HG02884 (cell line): ENCODE measurements at regions not wholly inside any gene's neighbourhood (a gene's known extent, or its start where the extent isn't known, plus 50 kb on each side); places are given as distances from the start of the nearest gene placed in this dataset.
"Not testable (repeated sequence)": the region's sequence is repeated elsewhere in the genome, so short reads cannot be mapped to it uniquely, and the experiment has no call there.

Experiments
- ATAC-seq: cut with Tn5 transposase; IDR thresholded peaks from one replicate; pipeline ENCODE4 v1.9.1; 2021; ENCODE audit warnings: mild to moderate bottlenecking, moderate library complexity; ENCODE audit not compliant: unreplicated experiment

DNA sequence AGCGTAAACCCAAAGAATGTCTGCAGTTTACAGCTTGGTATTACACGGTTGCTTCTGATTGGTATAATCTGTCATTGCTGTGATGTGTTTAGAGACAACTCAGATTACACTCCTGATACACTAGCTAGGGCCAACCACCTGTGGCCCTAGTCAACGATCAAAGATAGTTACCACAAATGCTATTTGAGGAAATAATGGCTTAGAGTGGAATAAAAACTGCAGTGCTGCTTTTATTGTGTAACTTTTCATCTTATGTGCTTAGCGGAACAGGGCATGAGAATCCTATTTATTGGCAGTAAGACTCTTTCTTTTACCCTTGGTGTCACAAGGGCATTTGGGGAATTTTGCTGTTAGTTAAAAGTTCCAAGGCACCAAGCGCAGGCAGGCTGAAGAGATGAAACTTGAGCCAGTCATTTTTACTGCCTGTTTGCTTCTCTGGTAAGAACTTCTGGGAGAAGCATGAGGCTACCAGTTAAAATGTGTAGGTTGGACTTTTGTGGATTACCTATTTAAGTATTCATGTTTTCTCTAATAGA lies 363.3 kb downstream of the KCNRG start:
- ATAC-seq, result no peak

DNA sequence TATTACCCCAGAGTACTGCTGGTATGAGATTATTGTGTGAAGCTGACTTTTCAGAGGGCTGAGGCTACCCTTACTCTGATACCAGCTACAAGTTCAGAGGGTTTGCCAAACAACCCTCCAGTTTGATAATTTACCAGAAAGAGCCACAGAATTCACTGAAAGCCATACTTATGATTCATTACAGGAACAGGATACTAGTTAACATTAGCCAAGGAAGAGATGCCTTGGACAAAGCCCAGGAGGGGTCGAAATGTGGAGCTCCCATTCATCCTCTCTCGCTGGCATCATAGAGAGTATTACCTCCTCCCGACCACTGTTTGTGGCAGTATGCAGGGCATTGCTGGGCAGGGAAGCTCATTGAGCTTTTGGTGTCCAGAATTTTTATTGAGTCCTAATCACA lies 364.3 kb downstream of the KCNRG start:
- no peak for ATAC-seq

DNA sequence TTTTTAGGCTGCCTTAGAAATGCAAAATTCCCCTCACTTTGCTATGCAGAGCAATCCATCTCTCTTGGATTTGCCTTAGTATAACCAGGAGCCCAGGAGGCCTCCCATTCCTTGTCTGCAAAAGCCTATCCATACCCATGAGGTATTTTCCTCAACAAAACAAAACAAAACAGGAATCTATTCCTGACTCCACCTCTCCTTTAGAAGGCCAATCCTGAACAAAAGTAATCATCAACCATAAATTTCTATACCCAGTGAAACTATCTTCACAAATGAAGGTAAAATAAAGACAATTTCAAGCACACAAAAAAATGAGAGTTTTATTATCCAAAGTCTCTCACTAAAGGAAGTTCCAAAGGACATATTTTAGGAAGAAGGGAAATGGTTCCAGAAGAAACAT lies 365.7 kb downstream of the KCNRG start:
- ATAC-seq, result no peak

DNA sequence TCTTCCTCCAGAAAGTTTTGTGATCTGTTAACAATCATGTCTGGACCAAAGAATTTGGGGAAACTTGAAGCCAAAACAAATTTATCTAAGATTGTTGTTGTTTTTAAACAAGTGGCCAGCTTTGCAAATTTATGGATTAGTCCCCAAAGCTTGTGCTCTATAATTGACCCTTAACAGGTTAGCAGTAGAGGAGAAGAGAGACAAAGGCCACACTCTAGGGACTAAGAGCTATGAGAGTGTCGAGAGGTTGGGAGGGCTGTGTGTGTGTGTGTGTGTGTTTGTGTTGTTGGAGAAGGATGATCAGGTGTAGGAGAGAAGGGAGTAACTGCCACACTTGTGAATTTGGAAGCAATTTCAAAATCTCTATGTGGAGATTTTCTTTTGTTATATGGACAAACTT lies 367.3 kb downstream of the KCNRG start:
- ATAC-seq, result no peak

DNA sequence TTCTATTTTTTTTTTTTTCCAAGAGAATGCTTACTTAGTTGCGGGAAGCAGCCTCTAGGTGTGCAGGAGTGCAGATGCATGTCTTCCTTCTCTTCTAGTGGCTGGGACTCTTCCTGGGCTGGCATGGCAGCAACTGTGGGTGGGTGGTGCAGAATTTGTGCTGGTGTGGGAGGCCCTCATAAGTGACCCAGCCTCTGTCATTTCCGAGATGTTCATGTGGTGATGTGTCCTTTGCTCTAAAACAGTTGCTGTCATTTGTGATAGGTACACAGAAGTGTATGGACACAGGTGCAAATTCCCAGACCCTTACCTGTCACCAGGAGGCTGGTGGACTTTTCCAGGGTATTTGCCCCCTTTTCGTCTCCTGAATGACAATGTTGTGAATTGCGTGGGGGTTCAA lies 367.7 kb downstream of the KCNRG start:
- ATAC-seq, result no peak

DNA sequence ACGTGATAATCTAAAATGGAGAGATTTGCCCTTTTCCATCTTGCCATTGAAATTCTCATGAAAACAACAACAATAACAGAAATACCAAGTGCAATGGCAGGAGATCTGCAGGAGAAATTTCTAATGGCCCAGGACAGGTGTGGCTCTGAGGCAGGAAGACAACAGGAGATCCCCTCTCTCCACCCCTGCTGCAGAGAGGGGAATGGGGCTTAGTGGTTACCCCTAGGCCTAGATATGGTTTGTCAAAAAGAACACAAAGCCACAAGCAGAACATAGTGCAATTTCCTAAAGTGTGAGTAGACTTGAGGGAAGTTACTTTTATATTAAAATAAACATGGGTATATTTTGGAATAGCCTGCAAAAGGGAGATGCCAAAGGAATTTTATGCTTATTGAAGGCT lies 369.5 kb downstream of the KCNRG start:
- no peak for ATAC-seq

DNA sequence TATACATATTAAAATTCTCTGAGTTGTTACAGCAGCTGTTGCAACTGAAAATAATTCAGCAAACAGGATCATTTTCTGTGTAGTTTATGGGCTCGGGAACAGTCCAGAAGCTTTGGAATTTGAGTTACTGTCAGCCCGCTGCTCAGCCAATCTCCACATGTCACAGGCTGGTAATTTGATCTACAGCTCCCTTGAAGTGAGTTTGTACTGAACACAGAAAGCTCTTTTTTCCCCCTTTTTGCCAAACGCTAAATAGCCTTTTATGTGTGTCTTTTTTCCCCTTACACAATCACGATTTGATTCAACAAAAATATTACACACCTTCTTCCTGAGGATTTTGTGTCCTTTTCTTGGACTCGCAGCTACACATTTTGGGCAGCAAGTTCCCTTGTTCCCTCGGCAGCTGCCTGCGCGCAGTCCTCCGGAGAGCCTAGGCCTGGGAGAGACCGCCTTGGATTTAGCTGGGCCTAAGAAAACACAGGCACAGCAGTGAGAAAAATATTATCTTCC lies 371.4 kb downstream of the KCNRG start:
- no peak for ATAC-seq

DNA sequence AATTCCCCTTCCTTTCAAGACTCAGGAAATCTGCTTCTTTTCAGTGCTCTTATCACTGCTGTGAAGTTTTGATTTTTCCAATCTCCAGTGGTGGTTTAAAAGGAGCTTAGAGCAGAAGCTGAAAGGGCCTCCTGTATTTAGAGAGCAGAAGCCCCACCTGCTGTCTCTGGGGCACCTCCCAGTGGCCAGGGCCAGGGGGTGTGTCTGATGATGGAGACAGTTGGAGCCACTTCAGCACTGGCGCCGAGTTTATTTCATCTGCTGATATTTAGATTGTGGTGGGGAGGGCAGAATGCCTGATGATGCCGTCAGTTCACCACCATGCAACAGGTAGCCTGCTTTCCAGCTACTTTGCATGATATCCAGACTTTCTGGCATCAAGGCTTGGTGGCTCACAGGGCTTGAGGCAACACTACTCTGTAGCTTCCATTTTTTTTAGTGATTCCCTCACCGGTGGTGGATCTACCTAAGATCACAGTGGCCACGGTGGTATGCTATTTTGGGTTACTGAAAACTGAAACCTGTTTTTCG lies 371.9 kb downstream of the KCNRG start:
- no peak for ATAC-seq

DNA sequence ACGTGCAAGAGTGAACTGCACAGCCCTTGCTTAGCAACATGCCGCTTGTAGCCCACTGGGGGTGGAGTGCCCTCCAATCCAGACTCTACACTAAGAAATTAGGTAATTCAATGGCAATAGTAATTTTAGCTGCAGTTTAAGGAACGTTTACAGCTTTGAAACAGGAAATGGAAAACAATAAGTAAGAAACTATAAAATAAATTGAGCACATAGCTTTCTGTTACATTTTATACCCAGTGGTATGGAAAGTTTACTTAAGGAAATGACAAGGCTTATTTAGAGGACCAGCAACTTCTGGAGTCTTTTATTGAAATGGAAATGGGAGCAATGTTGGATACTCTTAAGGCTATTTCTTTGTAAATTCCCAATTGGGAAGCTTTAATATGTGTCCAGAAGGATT lies 373.2 kb downstream of the KCNRG start:
- ATAC-seq, result no peak

DNA sequence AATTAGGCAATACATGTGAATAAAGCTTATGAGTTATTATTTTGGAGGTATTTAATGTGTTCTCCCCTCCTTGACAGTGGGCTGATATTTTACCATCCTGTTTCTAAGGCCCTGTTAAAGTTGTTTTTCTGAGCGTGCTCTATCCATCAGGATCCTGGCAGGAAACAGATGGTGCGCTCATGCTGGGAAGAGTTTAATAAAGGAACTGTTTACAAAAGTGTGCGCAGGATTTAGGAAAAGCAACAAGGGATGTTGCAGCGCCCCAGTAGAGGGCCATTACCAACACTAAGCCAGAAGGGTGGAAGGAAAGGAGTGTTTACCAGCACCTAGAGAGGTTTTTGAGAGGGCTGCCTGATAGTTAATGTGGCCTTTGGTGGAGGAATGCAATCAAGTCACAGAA lies 374.5 kb downstream of the KCNRG start:
- ATAC-seq, result no peak

DNA sequence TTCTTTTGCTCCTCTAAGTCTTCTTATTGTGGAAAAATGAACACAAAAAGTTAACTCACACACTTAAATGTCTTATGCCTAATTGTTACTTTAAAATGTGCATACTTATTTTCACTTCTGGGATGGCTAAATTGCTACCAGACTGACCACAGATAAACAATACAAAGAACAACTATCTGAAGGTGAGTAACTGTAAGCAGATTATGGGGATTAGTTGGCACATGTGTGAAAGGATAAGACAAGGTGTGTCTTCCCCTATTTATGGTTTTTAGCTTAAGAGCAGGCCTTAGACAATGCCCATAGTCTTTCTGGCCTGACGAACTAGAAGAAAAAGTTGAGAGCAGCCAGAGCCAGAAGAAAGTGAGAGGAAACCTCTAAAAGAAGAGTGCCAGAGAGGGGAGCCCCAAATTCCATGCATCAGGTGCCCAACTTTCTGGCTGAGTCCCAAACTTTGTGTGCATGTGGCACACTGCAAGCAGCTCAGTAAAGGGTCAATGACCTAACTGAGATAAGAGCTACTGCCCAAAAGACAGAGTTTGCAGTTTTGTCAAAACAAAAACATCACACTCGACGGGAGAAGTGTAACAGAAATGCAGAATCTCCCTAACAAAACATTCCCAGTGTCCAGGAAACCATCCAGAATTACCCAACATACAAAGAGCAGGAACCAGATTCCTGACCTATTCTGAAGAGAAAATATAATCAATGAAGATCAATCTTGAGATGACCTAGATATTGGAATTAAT lies 375.4 kb downstream of the KCNRG start:
- ATAC-seq, result no peak

DNA sequence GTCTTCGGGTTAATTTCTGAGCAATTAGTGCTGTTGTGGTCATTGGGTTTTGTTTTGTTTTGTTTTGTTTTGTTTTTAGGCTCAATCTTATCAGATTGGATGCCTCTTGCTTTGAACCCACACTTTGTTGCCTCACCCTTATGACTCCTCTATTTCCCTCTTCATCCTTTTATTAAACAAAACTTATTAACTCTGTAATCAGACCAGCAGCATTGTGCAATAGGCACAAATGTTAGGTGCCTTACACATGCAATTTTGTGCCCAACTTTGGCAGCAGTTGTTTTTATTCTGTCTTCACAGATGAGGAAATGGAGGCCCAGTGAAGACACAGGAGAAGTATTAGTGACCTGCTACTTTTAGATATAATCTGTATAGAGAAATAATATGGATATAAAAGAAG lies 377.7 kb downstream of the KCNRG start:
- ATAC-seq, result no peak

DNA sequence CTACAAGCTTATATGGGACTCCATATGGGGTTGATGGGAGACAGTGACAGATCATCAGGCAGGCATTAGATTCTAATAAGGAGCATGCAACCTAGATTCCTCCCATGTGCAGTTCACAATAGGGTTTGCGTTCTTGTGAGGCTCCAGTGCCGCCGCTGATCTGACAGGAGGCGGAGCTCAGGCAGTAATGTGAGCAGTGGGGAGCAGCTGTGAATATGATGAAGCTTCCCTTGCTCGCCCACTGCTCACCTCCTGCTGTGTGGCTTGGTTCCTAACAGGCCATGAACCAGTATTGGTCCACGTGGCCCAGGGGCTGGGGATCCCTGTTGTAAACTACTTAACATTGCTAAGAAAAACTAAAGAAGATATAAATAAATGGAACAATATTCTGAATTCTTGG lies 378.4 kb downstream of the KCNRG start:
- no peak for ATAC-seq

DNA sequence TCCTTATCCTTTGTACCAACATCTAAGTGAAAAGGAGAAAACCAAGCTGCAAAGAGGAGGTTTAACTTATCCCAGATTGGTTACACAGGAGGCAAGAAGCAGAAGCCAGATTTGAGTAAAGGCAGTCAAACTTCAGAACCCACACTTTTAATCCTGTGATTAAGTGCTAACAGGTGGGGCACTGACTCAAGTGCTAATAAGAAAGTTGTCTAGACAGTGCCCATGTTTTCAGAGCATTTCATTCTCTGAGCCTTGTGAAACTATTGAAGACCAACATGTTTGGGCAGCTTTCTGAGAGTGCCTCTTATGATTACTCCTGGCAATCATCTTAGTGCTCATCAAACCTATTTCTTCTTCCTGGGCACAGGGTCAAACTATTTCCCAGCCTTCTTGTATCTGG lies 380.8 kb downstream of the KCNRG start:
- no peak for ATAC-seq

DNA sequence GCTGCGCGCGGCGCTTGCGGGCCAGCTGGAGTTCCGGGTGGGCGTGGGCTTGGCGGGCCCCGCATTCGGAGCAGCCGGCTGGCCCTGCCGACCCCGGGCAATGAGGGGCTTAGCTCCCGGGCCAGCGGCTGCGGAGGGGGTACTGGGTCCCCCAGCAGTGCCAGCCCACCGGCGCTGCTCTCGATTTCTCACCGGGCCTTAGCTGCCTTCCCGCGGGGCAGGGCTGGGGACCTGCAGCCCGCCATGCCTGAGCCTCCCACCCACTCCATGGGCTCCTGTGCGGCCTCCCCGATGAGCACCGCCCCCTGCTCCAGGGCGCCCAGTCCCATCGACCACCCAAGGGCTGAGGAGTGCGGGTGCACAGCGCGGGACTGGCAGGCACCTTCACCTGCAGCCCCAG lies 381.4 kb downstream of the KCNRG start:
- not testable (repeated sequence) for ATAC-seq

DNA sequence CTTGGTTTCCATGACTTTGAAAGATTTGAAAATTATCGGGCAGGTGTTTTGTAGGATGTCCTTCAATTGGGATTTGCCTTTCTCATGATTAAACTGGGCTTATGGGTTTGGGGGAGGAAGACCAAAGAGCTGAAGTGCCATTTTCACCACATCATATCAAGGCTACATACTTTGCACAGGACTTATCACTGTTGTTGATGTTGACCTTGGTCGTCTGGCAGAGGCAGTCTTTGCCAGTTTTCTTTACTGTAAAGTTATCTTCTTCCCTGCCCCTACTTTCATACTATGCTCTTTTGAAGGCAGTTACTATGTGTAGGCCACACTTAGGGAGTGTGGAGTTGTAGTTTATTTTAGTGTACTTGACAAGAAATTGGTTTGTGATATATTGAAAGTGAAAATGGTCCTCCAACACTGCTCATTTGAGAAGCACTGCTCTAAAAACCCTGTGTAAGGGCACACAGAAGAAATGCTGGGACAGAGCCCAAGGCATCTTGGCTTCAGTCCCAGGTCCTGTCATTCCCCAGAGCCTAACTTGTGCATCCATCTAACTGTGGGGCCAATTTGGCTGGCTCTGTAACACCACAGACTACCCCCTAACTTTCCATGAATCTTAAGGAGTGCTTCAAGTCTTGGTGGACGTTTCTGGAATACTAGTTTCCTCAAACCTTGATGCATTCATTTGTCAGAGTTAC lies 384.9 kb downstream of the KCNRG start:
- no peak for ATAC-seq

DNA sequence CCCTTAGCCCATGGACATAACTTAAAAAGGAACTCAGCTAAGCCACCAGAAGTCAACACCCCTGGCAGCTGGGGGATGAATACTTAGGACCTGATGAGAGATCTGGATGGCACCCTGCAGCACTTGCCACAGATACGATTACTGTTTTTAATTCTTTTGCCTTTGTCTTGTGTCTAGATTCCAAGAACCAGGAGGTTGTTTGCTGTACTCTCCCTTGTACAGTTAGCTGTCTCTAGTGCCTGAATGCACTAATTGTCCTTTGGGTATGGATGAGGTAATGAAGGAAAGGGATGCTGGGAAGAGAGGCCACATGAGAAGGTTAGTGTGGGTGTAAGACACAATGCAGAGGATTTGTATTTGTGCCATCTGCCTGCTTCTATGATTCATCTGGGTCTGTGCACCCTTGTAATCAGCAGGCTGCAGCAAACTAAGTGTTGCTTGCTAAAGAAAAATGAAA lies 385.8 kb downstream of the KCNRG start:
- no peak for ATAC-seq

DNA sequence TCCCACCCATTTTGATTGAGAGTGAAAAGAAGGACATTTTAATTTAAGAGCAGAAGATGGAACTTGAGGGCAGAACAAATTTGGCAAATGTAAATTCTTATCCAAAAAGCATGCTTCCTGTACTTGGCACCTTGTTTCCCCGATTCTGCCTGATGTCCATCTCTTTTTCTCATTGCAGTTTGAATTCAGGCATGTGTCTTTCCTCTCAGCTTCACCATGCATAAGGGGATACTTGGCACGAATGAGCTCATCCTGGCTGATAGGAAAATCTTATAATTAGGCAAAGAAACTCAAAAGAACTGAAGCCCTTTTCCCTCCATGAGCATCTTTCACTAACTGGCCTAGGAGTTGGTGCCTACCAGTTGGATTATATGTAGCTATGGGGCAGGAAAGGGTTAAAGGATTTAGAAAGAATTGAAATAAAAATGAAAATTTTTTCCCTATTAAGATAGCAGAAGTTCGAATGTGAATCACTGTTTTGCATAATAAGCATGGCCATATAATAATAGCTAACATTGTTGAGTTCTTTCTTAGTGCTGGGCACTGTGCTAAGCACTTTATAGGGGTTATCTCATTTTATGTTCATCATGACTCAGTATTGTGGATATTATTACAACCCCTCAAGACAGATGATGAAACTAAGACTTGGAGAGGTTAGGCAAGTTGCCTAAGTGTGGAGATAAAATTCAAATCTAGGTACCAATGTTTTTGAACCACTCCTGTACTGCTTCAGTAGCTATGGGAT lies 386.6 kb downstream of the KCNRG start:
- no peak for ATAC-seq

DNA sequence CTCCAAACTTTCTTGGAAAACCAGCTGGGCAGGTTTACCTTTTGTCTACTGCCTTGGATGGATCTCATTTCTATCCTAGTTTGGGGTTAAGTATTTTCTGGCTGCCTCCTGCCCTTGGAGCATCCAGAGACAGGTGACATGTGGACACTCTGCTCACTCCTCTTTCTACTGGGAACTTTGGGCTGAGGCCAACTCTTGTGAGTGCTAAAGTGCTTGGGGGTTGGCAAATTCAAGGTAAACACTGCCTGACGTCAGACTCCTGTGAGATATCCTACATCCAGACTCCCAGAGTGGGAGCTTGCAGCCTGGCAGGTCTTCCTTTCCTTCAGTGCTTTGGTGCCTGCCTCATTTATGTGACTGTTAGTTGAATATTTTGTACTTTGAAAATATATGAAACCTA lies 388.1 kb downstream of the KCNRG start:
- ATAC-seq, result no peak

DNA sequence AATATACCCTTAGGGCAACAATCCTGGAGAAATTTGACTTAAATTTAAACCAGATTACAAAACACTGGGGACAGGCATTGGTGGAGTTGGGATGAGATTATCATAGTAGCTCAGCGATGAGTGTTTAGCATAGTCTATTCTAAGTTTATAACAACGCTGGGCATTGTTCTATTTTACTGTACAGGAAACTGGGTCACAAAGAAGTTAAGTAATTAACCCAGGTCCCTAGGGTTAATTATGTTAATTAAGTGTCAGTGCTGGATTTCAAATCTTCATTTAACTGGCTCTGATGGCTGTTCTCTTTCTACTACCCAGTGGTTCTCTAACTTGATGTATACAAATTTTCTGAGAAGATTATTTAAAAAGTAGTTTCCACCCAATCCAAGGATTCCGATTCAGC lies 388.9 kb downstream of the KCNRG start:
- no peak for ATAC-seq

DNA sequence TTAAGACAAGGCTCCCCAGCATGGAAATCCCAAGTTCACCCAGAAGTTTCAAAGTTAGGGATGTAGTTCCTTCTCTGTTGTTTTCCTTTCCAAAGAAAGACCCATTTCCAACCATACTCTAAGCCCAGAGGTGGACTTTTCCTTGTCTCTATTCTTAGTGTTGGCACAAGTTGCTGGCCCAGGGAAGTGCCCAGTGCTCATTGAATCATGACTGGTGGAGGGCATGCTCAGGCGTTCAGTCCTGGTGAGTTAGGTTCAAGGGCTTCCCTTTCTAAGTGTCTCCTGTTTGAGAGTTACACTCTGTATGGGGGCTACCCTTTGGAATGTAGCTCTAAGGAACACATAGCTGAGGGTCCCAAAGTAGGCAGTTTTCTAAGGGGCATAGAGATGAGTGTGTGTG lies 389.5 kb downstream of the KCNRG start:
- no peak for ATAC-seq
